Loucy (cell line): ENCODE measurements at regions not wholly inside any gene's neighbourhood (a gene's known extent, or its start where the extent isn't known, plus 50 kb on each side); places are given as distances from the start of the nearest gene placed in this dataset.

Source experiments
- EZH2phosphoT487 ChIP-seq: fragments of 200-600 bp; IDR thresholded peaks from 2 replicates; pipeline ENCODE4 v1.6.1; 2018; ENCODE audit warnings: antibody characterized with exemption, mild to moderate bottlenecking, moderate library complexity, borderline replicate concordance
- TF ChIP-seq, protein P1 (sequence below): fragments of 200-600 bp; sonication (generic); conservative IDR thresholded peaks from 2 replicates; pipeline ENCODE4 v1.5.1; 2014; ENCODE audit warnings: mild to moderate bottlenecking, antibody characterized with exemption, low read length

GRCh38 chr1:81654657-81655056 lies 146.1 kb upstream of the ADGRL2 start:
- TF ChIP-seq, protein P1, sequence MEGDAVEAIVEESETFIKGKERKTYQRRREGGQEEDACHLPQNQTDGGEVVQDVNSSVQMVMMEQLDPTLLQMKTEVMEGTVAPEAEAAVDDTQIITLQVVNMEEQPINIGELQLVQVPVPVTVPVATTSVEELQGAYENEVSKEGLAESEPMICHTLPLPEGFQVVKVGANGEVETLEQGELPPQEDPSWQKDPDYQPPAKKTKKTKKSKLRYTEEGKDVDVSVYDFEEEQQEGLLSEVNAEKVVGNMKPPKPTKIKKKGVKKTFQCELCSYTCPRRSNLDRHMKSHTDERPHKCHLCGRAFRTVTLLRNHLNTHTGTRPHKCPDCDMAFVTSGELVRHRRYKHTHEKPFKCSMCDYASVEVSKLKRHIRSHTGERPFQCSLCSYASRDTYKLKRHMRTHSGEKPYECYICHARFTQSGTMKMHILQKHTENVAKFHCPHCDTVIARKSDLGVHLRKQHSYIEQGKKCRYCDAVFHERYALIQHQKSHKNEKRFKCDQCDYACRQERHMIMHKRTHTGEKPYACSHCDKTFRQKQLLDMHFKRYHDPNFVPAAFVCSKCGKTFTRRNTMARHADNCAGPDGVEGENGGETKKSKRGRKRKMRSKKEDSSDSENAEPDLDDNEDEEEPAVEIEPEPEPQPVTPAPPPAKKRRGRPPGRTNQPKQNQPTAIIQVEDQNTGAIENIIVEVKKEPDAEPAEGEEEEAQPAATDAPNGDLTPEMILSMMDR, result no peak
- no peak for TF ChIP-seq EZH2phosphoT487
